Stimulated activated CD4-positive, alpha-beta T cell treated with anti-CD3 and anti-CD28 coated beads, TNF-alpha, amount 100 ng/mL, for 4 hours (primary cell): ENCODE measurements at regions not wholly inside any gene's neighbourhood (a gene's known extent, or its start where the extent isn't known, plus 50 kb on each side); places are given as distances from the start of the nearest gene placed in this dataset.
"Not testable (repeated sequence)": the region's sequence is repeated elsewhere in the genome, so short reads cannot be mapped to it uniquely, and the experiment has no call there.

ENCODE experiments used
- DNase-seq, 3 experiments: peaks; one replicate each; pipeline ENCODE4 v3.0.0-alpha.2; 2020; ENCODE audit warnings: low read depth in 3 of 3

DNA sequence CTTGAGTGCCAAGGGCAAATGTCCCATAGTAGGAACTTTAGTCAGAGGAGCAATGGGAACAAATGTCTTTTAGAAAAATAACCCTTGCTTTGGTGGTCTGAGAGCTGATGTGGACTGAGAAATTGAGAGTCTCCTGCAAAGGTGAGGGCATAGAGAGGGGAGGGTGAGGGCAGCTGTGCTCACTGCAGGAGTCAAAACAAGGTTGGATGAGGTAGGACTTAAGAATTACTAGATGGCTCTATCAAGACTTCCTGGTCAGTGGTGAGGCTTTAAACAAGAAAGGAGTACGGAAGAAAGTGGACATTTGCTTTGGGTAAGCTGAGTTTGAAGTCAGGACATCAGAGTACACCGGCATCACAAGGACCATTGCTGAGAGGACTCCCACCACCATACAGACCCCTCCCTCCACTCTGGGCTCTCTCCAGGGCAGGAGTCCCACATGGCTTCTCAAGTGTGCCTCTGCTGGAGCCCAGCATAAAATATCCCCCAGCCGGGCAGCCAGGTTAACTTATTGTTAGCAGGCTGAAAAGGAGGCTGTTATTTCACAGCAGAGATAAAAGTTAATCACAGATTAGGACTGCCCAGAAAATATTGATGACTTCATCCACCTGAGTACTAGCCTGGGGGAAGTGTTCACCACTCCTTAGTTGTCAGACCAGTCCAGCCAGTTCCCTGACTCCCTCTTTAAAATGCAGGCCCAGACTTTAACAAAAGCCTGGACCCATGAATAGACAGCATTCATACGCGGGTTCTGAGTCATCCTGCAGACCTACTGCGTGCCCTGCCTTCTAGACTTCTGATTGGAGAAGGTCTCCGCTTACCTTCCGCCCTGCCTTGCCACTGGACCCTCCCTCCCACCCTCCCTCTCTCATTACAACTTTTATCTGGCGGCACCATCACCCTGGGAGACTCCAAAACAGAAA is 167.2 kb downstream of the BCL2L11 start:
- not testable (repeated sequence) for DNase-seq

DNA sequence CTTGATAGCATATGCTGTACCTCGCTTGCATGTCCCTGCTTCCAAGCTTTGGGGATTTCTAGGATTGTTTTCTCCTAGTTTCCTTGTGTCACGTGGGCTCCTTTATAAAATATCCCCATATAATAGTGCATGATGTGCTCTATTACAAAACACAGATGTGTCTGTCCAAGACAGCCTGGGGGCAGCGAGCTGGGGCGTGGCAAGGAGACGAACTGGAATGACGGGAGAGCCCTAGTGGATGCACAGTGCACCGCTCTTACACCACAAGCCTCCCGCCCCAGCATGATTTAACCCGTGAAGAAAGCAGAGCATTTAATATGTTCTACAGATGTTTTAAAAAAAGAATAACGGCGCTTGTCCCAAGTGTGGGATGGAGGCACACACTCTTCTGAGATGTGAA is 169.7 kb downstream of the BCL2L11 start:
- DNase-seq = not testable (repeated sequence)

DNA sequence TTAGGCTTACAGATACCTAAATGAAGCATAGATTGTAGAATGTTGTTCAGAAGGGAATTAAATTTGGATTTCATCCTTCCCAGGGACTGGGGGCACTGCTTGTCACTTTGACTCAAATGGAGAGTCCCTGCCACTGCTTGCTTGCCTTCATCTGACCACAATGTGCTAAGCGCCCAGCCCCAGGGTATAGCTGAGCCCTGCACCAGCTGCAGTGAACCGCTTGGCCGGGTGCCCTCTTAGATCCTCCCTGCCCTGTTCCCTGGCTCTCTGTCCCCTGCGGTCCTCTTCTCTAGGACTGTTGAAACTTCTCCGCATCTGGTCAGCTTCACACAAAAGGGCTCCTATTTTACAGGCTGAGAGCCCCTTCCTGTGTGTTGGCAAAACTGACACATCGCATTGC is 170.9 kb downstream of the BCL2L11 start:
- DNase-seq = not testable (repeated sequence)

DNA sequence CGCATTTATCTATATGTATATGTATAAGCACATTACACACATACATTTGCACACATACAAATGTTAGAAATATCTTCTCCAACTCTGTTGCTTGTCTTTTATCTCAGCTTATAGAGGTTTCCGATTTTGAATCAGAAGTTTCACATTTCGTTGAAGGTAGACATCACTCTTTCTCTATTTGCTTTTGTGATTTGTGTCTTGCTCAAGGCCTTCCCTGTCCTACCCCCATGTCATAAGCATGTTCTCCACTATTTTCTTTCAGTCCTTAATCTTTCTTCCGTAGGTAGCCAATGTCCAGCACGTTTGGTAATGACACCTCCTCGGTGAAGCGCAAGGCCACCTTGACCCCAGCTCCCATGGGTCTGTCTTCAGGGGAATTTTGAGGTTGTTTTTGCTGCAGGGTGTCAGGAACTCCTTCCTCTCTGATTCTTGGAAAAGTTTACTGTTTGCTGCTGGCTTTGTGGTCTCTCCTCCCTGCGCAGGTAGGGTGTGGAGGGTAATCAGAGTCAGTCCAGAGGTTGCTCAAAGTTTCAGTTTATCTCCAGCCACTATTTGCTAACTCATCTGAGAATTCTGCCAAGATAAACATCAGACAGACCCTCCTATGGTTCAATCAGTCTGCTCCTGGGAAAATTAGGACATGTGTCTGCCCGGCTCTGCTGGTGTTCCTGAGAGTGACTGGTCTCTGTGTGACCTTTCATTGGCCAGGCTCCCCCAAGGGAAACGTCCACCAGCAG is 171.7 kb downstream of the BCL2L11 start:
- DNase-seq = not testable (repeated sequence)

DNA sequence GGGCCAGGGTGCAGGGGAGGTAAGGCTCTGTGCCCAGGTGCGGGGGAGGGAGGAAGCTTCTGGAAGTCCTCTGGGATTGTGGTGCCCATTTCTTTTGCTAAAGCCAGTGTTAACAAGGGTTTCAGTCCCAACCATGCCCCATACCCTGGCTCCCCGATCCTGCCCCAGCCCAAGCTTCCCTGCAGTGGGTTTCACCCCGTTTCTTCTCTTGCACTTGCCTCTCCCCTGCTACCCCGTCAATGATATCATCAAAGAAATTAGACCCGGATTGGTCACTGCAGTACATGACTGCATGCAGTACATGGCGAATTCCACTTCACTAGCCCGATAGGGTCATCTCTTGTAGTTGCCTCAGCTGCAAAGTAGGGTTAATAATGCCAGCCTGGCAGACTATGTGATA is 174.0 kb downstream of the BCL2L11 start:
- DNase-seq = not testable (repeated sequence)

DNA sequence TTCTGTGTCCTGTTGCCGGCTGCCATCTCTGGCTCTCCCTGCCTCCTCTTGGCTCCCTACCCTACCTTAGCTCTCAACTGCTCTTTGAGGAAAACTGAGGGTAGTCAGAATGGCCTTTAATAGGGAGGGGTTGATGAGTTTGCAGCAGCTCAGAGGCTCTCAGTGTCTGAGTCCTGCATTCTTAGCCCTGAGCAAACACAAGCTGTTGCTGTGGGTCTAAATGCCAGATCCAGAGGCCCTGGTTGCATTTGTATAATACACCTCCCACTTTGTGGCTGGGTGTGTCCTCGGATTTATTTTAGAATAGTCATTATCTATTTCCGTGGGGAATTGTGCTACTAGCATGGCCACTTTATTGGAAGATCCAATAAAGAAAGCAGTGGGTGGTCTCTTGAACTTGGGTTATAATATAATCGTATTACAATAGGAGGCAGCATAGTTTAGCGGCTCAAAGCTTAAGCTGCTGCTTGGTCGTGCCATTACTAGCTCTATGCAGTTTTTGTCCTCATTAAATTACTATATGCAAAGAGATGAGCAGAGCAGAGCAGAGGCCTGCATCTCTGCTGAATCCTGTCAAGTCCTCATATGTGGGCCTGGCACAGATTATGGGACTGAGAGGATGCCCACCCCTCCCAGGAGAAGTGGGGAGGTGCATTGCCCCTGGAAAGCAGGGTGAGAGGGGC is 175.5 kb downstream of the BCL2L11 start:
- not testable (repeated sequence) for DNase-seq

DNA sequence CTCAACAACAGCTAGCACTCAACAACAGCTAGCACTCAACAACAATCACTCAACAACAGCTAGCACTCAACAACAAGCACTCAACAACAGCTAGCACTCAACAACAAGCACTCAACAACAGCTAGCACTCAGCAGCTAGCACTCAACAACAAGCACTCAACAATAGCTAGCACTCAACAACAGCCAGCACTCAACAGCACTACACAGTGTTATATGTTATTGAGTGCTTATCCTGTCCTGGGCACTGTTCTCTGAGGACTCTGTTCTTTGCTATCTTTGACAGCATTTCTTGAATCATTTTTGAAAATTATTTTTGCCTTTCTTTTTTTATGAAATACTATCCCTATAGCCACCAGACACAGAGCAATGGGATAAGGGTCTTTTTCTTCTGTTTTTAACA is 176.4 kb downstream of the BCL2L11 start:
- DNase-seq = not testable (repeated sequence)

DNA sequence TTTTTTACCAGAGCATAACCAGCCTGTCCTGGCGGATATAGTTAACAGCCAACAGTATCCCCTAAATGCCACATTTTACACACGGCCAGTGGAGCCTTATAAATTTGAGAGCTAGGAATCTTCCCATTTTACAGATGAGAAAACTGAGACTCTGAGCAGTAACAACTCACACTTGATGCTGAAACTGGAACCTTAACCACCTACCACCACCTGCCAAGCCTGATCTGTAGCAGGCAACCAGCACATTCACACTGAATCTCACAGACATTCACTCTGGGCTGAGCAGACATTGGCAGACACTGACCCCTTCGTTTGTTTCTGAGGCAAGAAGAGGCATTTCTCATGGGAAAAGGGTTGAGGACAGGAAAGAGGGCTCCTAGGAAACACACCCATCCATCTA is 178.2 kb downstream of the BCL2L11 start:
- DNase-seq = not testable (repeated sequence)

DNA sequence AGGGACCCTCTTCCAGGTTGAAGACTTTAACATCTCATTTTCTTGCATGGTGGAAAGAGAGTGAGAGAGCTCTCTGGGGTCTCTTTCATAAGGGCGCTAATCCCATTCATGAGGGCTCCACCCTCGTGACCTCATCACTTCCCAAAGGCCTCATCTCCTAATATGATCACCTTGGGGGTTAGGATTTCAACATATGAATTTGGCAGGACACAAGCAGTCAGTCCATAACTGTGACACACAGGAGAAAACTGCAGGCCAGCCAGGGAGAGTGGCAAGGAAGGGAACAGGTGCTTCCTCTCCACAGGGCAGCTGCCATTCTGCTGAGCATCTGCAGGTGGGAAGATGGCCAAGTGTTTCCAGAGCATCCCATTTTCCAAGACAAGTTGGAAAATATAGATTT is 178.9 kb downstream of the BCL2L11 start:
- DNase-seq = not testable (repeated sequence)

DNA sequence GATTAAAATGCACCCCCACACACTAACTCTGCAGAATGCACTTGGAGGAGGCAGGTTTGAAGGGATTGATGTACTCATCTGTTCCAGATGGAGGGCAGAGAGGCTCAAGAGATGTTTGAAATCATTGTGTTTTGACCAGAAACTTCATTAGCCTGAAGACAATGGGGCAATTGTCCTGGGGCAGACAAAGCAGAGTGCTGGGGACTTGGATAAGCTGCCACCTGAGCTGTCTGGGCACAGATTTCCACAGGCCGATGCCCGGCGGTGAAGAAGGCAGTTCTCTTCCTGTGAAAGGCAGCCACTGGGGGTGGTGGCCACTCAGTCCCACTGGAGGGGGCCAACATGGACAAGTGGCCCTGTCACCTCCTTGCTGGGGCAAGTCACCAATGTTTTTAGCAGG is 181.0 kb downstream of the BCL2L11 start:
- DNase-seq = not testable (repeated sequence)

DNA sequence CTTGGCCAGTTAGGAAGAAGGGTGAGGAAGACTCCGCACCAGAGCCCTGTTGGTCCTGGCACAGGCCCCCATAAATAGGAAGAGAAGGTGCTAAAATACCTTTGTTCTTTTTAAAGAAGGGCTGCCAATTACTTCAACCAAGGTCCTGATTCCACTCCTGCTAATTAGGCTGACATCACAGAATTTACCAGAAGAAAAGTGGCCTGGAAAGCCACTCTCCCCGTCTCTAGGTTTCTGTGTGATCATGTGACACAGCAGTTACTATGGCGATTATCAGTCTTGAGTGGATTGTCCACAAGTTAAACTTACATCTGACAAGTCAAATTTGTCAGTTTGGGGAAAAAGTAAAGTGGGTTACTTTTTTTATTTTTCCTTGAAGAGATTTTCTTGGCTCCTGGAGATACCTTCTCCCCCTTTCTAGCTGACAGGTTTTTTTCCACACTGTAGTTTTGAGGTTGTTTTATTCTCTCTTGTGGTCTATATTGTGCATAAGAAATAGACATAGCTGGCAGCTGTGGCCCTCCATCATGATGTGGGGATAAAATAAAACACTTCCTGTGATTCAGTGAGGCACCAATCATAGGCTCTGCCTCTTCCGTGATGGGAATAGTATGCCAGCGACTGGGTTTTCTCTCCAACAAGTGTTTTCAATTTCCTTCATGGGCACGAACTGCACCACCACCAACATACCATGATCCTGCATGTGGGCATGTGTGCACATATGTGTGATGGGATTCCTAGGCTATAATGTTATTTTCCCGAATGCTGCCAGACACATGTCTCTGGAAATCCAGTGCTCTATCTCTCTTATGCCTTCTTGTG is 181.9 kb downstream of the BCL2L11 start:
- DNase-seq = not testable (repeated sequence)

DNA sequence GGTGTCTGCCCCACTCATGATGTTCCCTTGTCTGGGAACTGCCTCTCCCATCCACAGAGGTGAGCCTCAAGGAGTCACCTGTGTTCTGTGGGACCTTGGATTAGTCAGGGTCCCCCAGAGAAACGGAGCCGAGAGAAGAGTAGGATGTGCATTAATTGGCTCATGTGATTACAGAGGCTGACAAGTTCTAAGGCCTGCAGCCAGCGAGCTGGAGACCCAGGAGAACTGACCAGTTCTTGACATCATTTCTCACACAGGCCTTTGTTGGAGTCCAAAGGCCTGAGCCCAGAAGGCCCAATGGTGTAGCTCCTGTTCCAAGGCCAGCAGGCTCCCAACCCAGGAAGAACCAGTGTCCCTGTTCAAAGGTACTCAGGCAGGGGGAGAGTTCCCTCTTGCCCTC is 186.6 kb downstream of the BCL2L11 start:
- not testable (repeated sequence) for DNase-seq

DNA sequence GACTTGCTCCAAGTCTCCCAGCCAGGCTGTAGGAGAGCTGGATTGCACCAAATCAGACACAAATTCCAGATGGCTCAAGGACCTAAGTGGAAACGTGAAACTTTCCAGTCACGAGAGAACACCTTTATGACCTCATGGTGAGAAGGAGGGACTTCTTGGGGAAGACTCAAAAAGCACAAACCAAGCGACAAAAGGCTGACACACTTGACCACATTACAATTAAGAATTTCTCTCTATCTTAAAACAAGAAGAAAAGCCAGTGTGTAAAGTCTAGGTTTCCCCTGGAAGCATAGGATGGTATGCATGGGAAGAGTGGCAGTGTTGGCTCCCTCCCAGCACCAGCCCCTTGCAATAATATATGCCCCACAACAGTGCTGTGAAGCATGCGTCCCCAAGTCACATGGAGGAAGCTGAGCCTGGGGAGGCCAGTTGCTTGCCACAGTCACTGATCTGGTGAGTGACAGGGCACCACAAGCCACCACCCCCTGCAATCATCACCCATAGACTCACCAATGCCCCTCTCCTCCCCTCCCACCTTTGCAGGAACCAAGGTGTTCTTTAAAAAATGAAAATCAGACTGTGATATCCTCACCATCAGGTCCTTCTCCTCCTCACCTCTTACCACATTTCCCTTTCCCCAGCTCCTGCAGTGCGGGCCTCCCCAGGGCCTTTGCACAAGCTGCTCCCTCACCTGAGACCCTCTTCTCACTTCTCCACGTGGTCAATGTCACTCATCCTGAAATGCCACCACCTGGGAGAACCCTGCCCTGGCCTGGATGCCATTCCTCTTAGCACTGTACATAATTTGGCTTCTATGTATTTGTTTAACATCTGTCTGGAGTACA is 188.7 kb downstream of the BCL2L11 start:
- DNase-seq = not testable (repeated sequence)

DNA sequence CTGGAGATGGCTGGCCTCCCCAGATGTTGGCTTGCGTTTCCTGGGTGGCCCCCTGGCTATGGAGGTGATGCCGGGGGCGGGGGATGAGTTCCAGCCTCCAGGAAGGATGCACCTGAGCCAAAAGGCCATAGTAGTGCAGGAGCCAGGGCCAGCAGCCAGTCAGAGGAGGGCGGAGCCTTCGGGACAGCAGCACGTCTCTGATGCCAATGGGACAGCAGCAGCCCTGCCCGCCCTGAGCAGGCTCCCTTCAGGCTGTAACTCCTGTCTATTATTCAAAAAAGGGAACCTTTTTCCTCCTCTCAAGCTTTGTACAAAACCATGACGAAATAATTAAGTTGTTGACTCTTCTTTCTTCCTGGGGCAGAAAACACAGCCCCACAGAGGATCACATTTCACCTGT is 189.7 kb downstream of the BCL2L11 start:
- DNase-seq = not testable (repeated sequence)

DNA sequence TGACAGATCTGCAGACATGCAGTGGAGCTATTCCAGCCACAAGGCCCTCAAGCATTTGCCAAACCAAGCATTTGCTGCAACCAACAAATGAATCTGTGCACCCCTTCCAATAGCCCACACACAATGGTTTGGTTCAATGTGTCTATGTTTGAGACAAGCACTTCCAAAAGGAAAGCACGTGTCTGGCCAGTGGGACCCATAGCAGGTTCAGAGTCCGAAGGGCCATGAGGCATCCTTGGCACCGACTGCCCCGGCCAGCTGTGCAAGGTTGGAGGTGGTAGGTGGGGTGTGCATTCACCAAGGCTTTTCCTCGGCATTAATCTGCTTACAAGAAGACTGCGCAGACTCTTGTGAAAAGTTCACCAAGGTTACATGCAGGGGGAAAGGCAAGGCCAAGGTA is 190.9 kb downstream of the BCL2L11 start:
- not testable (repeated sequence) for DNase-seq

DNA sequence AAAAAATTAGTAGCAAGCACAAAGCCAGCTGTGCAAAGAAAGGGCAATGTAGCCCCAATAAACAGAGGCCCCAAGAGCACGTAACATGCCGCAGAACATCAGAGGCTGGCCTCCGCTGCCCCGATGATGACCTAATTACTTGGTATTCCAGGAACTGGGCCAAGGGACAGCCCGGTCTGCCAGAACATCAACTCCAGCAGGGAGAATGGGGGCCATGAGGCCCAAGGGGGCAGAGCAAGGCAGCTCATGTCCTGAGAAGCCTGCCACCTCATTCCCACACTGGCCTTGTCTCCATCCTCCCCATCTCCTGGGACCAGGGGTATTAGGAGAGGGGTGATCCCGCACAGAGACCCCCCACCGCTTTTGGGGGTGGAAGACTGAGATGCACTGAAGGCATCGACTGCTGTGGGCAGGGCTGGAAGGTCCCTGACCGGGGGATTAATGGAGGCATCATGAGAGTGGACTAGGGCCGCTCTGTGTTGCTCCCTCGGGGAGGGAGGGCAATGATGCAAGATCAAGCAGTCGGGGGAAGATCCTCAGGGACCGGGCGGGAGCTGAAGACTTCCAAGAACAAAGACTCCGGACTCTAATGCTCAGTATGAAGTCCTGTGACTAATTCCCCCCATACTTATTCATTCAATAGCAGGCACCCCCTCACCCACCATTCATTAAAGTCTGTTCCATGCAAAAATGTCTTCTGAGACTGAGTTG is 192.3 kb downstream of the BCL2L11 start:
- not testable (repeated sequence) for DNase-seq

DNA sequence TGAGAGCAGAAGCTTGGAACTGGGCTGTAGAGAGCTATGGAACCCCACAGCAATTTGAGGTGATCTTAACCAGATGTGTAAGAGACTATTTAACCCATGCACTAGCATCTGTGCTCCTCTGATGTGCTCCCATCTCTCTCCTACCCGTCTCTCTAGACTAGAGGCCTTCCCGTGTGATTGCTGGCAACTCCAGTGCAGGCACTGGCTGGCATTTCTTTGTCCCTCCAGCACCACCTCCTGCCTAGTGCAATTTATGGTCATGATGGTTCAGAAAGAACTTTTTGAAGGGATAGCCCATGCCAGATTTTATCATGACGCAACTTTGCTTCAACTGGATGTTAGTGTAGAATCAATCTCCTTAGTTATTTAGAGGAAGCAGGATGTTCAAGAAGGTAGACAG is 193.0 kb downstream of the BCL2L11 start:
- DNase-seq = not testable (repeated sequence)

DNA sequence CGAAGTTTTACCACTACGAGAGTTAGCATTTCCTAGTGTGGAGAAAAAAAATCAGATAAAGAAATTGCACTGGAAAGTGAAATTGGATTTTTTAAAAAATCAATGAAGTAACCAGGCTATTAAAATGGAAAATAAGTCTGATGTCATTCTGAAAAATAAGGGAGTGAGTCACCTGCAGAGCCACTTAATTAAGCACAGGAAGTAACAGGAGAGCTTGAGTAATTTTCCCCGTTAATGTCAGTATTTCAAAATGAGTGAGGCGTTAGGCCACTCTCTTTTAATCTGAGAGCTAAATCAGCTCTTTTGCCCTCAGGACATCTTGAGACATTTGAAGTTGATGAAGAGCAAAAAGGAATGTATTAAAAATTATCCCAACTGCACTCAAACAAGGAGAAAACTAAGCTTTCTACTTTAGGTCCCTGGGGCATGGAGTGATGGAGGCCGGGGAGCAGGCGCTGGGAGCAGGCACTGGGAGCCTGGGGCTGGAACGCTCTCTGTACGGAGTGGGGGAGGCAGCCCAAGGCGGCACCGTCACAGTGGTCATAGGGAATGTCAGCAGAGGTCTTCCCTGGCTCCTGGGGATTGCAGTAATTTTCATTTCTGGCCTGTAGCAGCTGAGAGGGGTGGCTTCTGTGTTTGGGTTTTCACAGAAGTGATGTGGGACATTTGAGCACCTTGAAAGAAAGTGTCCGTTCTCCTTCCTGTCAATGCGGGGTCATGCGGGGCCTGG is 194.6 kb downstream of the BCL2L11 start:
- DNase-seq = not testable (repeated sequence)

DNA sequence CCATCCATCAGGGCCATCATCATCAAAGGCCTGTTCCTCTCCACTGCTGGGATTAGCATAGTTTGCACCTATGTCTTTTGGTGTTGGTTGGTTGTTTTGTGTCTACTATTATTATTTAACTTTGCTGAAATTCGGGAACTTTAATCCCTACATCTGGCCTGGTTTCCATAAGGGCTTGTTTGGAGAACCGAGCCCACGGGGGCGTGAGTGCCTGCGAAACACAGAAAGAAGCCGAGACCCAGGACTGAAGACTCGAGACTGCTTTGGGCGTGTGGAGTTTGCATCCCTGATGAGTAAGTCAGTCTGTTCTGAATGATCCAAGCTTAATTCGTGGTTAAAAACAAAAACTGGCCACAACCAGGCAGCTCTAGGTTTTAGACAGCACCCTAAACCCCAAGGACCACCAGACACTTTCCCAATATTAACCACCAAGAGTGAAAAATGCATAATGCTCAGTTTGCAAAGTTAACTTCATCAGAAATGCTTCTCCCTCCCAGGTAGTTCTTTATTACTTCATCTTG is 195.6 kb downstream of the BCL2L11 start:
- not testable (repeated sequence) for DNase-seq
